Keratinocyte (primary cell): ENCODE measurements at regions not wholly inside any gene's neighbourhood (a gene's known extent, or its start where the extent isn't known, plus 50 kb on each side); places are given as distances from the start of the nearest gene placed in this dataset.

Experiments used
- EZH2 ChIP-seq: IDR thresholded peaks from one replicate; pipeline ENCODE4 v1.6.1; 2012; ENCODE audit warnings: inconsistent platforms, mild to moderate bottlenecking, low read length, moderate library complexity
- TF ChIP-seq, protein P1 (sequence below), 3 experiments: IDR thresholded peaks in 1 of 3; conservative IDR thresholded peaks in 1 of 3; optimal IDR thresholded peaks in 1 of 3; 2 replicates in 2 of 3; 3 replicates in 1 of 3; pipeline versions ENCODE3 to v1.5.1; 2011; ENCODE audit warnings: low read length in 3 of 3, mild to moderate bottlenecking in 3 of 3, moderate library complexity in 2 of 3, control low read depth in 1 of 3, inconsistent platforms in 1 of 3; ENCODE audit not compliant: insufficient read depth in 2 of 3; ENCODE audit errors: extremely low read depth in 1 of 3

- TF ChIP-seq, protein P1, sequence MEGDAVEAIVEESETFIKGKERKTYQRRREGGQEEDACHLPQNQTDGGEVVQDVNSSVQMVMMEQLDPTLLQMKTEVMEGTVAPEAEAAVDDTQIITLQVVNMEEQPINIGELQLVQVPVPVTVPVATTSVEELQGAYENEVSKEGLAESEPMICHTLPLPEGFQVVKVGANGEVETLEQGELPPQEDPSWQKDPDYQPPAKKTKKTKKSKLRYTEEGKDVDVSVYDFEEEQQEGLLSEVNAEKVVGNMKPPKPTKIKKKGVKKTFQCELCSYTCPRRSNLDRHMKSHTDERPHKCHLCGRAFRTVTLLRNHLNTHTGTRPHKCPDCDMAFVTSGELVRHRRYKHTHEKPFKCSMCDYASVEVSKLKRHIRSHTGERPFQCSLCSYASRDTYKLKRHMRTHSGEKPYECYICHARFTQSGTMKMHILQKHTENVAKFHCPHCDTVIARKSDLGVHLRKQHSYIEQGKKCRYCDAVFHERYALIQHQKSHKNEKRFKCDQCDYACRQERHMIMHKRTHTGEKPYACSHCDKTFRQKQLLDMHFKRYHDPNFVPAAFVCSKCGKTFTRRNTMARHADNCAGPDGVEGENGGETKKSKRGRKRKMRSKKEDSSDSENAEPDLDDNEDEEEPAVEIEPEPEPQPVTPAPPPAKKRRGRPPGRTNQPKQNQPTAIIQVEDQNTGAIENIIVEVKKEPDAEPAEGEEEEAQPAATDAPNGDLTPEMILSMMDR (optimal IDR thresholded peaks at IDR 0.05 in 1 of 3, IDR thresholded peaks at IDR 0.05 in 1 of 3, conservative IDR thresholded peaks at IDR 0.05 in 1 of 3; ENCODE audit: extremely low read depth in 1 of 3, insufficient read depth in 2 of 3, low read length in 3 of 3) = no peak
- no peak for TF ChIP-seq EZH2
Observed at GRCh38 chr2:147646818-147647468, 197.9 kb upstream of the ACVR2A start.
